Trophoblast cell (in vitro differentiated cells and primary cell): ENCODE measurements at regions not wholly inside any gene's neighbourhood (a gene's known extent, or its start where the extent isn't known, plus 50 kb on each side); places are given as distances from the start of the nearest gene placed in this dataset.

ENCODE experiments used
- DNase-seq, 2 donors: peaks; one replicate each; pipeline ENCODE4 v3.0.0-alpha.2; 2016
- H2AFZ ChIP-seq: 2 replicates; pipeline ENCODE4 v1.6.1; 2013; ENCODE audit warnings: low read length, moderate library complexity, mild to moderate bottlenecking; ENCODE audit not compliant: insufficient read depth, poor library complexity
- H2AK5ac ChIP-seq: 2 replicates; pipeline ENCODE4 v1.6.1; 2013; ENCODE audit warnings: mild to moderate bottlenecking, low read length
- H2BK120ac ChIP-seq: 2 replicates; pipeline ENCODE4 v1.6.1; 2013; ENCODE audit warnings: low read length, mild to moderate bottlenecking, moderate library complexity; ENCODE audit not compliant: insufficient read depth, poor library complexity
- H2BK12ac ChIP-seq: 2 replicates; pipeline ENCODE4 v1.6.1; 2013; ENCODE audit warnings: mild to moderate bottlenecking, low read length, moderate library complexity
- H2BK5ac ChIP-seq: 2 replicates; pipeline ENCODE4 v1.6.1; 2013; ENCODE audit warnings: low read length, low read depth, moderate library complexity, mild to moderate bottlenecking; ENCODE audit not compliant: poor library complexity
- H3K14ac ChIP-seq: 2 replicates; pipeline ENCODE4 v1.6.1; 2013; ENCODE audit warnings: mild to moderate bottlenecking, low read length
- H3K18ac ChIP-seq: 2 replicates; pipeline ENCODE4 v1.6.1; 2013; ENCODE audit warnings: mild to moderate bottlenecking, low read length
- H3K23ac ChIP-seq: 2 replicates; pipeline ENCODE4 v1.6.1; 2013; ENCODE audit warnings: low read length
- H3K27ac ChIP-seq: 2 replicates; pipeline ENCODE4 v1.5.1; 2013; ENCODE audit warnings: low read depth, mild to moderate bottlenecking, inconsistent platforms, low read length, moderate library complexity
- H3K27me3 ChIP-seq: 2 replicates; pipeline ENCODE4 v1.6.1; 2013; ENCODE audit warnings: inconsistent platforms, mild to moderate bottlenecking, low read length, moderate library complexity; ENCODE audit not compliant: insufficient read depth
- H3K36me3 ChIP-seq, 2 experiments: 1 replicate in 1 of 2; 2 replicates in 1 of 2; pipeline ENCODE4 v1.6.1; 2013; ENCODE audit warnings: low read length in 2 of 2, mild to moderate bottlenecking in 2 of 2, moderate library complexity in 1 of 2; ENCODE audit not compliant: insufficient read depth in 2 of 2, control insufficient read depth in 1 of 2
- H3K4ac ChIP-seq: 2 replicates; pipeline ENCODE4 v1.6.1; 2013; ENCODE audit warnings: low read depth, mild to moderate bottlenecking, low read length, moderate library complexity
- H3K4me1 ChIP-seq, 2 experiments: 1 replicate in 1 of 2; 2 replicates in 1 of 2; pipeline ENCODE4 v1.6.1; 2013; ENCODE audit warnings: low read length in 2 of 2, mild to moderate bottlenecking in 2 of 2, moderate library complexity in 1 of 2; ENCODE audit not compliant: insufficient read depth in 2 of 2, control insufficient read depth in 1 of 2
- H3K4me2 ChIP-seq: 2 replicates; pipeline ENCODE4 v1.6.1; 2013; ENCODE audit warnings: inconsistent platforms, mild to moderate bottlenecking, low read length, moderate library complexity
- H3K4me3 ChIP-seq: 2 replicates; pipeline ENCODE4 v1.5.1; 2013; ENCODE audit warnings: mild to moderate bottlenecking, low read depth, low read length, inconsistent platforms
- H3K79me1 ChIP-seq: one replicate; pipeline ENCODE4 v1.6.1; 2013; ENCODE audit warnings: low read length
- H3K79me2 ChIP-seq: 2 replicates; pipeline ENCODE4 v1.6.1; 2013; ENCODE audit warnings: low read length, mild to moderate bottlenecking; ENCODE audit not compliant: control insufficient read depth, insufficient read depth, poor library complexity
- H3K9ac ChIP-seq: 2 replicates; pipeline ENCODE4 v1.6.1; 2013; ENCODE audit warnings: mild to moderate bottlenecking, low read length
- H3K9me3 ChIP-seq: 2 replicates; pipeline ENCODE4 v1.6.1; 2013; ENCODE audit warnings: low read depth, mild to moderate bottlenecking, control low read depth, inconsistent platforms, low read length; ENCODE audit not compliant: insufficient read depth
- H4K12ac ChIP-seq: 2 replicates; pipeline ENCODE4 v1.6.1; 2013; ENCODE audit warnings: low read depth, mild to moderate bottlenecking, low read length, moderate library complexity
- H4K8ac ChIP-seq: 2 replicates; pipeline ENCODE4 v1.6.1; 2013; ENCODE audit warnings: low read depth, mild to moderate bottlenecking, low read length, moderate library complexity
- H4K91ac ChIP-seq: one replicate; pipeline ENCODE4 v1.6.1; 2013; ENCODE audit warnings: low read depth, mild to moderate bottlenecking, low read length, moderate library complexity
- whole genome bisulfite sequencing: extraction: QIAGEN DNeasy Blood & Tissue Kit; methylation state at CpG from one replicate; pipeline ENCODE4 v1.1.7; 2013; ENCODE audit warnings: missing lambda C conversion rate; ENCODE audit not compliant: insufficient read length, insufficient coverage; ENCODE audit errors: extremely low coverage; 5-methylcytosine and 5-hydroxymethylcytosine counted together

DNA sequence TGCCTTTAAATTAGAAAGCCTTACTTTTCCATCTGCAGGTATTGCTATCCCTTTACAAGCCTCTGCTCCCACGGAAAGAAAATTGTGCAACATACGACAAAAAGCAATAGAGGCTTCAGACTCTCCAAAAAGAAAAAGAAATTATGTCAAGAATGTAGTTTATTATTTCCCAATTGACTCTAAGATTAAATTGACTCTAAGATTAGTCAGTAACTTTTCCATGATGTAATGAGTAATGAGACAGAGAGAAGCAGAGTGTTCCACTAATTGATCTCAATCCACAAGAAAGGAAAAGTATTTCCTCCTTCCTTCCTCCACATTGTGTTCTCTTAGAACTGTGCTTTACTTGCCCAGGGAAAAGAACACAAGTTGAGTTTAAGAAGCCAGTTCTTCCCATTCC, 345.7 kb upstream of the HS3ST1 start:
- Histone ChIP-seq H3K36me3 (no peaks in the 10 kb centered on the region), H3K79me1 (no peaks in the 10 kb centered on the region), H2AFZ (no peak overlapping the region), H2AK5ac (no peak overlapping the region), H2BK5ac (no peak overlapping the region), H4K91ac (no peak overlapping the region), H3K79me2 (no peaks in the 10 kb centered on the region), H4K12ac (no peak overlapping the region), H3K4me2 (no peak overlapping the region), H3K9me3 (no peaks in the 10 kb centered on the region), H3K14ac (no peak overlapping the region), H3K18ac (no peak overlapping the region), H3K27ac (no peak overlapping the region), H2BK120ac (no peak overlapping the region), H2BK12ac (no peak overlapping the region), H3K27me3 (no peaks in the 10 kb centered on the region), H3K4ac (no peak overlapping the region), H3K23ac (no peak overlapping the region), H4K8ac (no peak overlapping the region), H3K4me1 (no peaks in the 10 kb centered on the region), H3K4me3 (no peak overlapping the region), H3K9ac (no peak overlapping the region)
- DNase-seq: peak in 1 of 2 donors; percentile 79
- WGBS: no CpG with 5 or more reads among the region's 2 CpGs

DNA sequence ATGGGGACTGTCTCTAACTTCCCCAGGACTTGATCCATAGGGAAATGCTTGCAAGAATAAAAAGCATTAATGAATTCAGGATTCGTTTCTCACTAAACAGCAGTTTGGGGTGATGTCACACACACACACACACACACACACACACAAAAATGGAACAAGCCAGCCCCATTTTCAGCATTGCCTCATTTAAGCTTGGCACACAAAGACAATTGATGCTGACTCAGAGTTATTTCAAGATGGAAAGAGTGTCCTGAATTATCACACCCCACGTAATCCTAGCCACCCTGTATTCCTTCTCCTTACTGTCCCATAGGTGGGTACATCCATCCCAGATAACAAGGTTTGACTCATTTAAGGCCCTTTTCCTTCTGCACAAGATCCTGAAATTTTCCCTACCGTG, 345.1 kb upstream of the HS3ST1 start:
- H3K27ac ChIP-seq: no peak overlapping the region
- H2AFZ ChIP-seq: no peak overlapping the region
- H2BK5ac ChIP-seq: no peak overlapping the region
- H2AK5ac ChIP-seq: no peak overlapping the region
- no peak overlapping the region for H2BK120ac ChIP-seq
- no peaks in the 10 kb centered on the region for H3K27me3 ChIP-seq
- no peak overlapping the region for H3K4ac ChIP-seq
- no peaks in the 10 kb centered on the region for H3K36me3 ChIP-seq
- no peaks in the 10 kb centered on the region for H3K79me2 ChIP-seq
- H2BK12ac ChIP-seq: no peak overlapping the region
- no peak overlapping the region for H3K18ac ChIP-seq
- no peak overlapping the region for H4K91ac ChIP-seq
- H3K14ac ChIP-seq: no peak overlapping the region
- no peak for DNase-seq
- no peak overlapping the region for H4K8ac ChIP-seq
- no CpG with 5 or more reads among the region's 3 CpGs for WGBS
- no peak overlapping the region for H3K4me2 ChIP-seq
- H3K79me1 ChIP-seq: no peaks in the 10 kb centered on the region
- no peaks in the 10 kb centered on the region for H3K9me3 ChIP-seq
- no peak overlapping the region for H3K4me3 ChIP-seq
- no peak overlapping the region for H3K9ac ChIP-seq
- H4K12ac ChIP-seq: no peak overlapping the region
- H3K23ac ChIP-seq: no peak overlapping the region
- H3K4me1 ChIP-seq: no peaks in the 10 kb centered on the region

- no peaks in the 10 kb centered on the region for H3K4me1 ChIP-seq
- no peak overlapping the region for H2BK12ac ChIP-seq
- no peak overlapping the region for H3K18ac ChIP-seq
- no peak overlapping the region for H3K4ac ChIP-seq
- no peaks in the 10 kb centered on the region for H3K79me1 ChIP-seq
- no peaks in the 10 kb centered on the region for H3K27me3 ChIP-seq
- no CpG with 5 or more reads among the region's 3 CpGs for WGBS
- H2AK5ac ChIP-seq: no peak overlapping the region
- H3K9ac ChIP-seq: no peak overlapping the region
- no peaks in the 10 kb centered on the region for H3K9me3 ChIP-seq
- no peak overlapping the region for H3K14ac ChIP-seq
- DNase-seq: no peak
- H4K8ac ChIP-seq: no peak overlapping the region
- H4K12ac ChIP-seq: no peak overlapping the region
- no peak overlapping the region for H3K23ac ChIP-seq
- no peak overlapping the region for H3K27ac ChIP-seq
- H3K79me2 ChIP-seq: no peaks in the 10 kb centered on the region
- no peak overlapping the region for H2BK5ac ChIP-seq
- no peaks in the 10 kb centered on the region for H3K36me3 ChIP-seq
- H3K4me3 ChIP-seq: no peak overlapping the region
- no peak overlapping the region for H4K91ac ChIP-seq
- no peak overlapping the region for H2AFZ ChIP-seq
- no peak overlapping the region for H2BK120ac ChIP-seq
- no peak overlapping the region for H3K4me2 ChIP-seq
Observed at GRCh38 chr4:11769434-11769833, 340.7 kb upstream of the HS3ST1 start.

- Histone ChIP-seq H2AK5ac (no peak overlapping the region), H3K36me3 (no peaks in the 10 kb centered on the region), H3K4me2 (no peak overlapping the region), H2BK120ac (no peak overlapping the region), H4K12ac (no peak overlapping the region), H3K9ac (no peak overlapping the region), H2AFZ (no peak overlapping the region), H3K79me2 (no peaks in the 10 kb centered on the region), H4K91ac (no peak overlapping the region), H3K4me1 (no peaks in the 10 kb centered on the region), H3K14ac (no peak overlapping the region), H2BK12ac (no peak overlapping the region), H3K79me1 (no peaks in the 10 kb centered on the region), H3K18ac (no peak overlapping the region), H2BK5ac (no peak overlapping the region), H3K4me3 (no peak overlapping the region), H4K8ac (no peak overlapping the region), H3K23ac (no peak overlapping the region), H3K4ac (no peak overlapping the region), H3K27me3 (no peaks in the 10 kb centered on the region), H3K9me3 (no peaks in the 10 kb centered on the region), H3K27ac (no peak overlapping the region)
- WGBS: no CpG with 5 or more reads among the region's 7 CpGs
- DNase-seq: no peak
Observed at GRCh38 chr4:11768251-11768972, 339.7 kb upstream of the HS3ST1 start.
